ENCODE measurements at regions not wholly inside any gene's neighbourhood (a gene's known extent, or its start where the extent isn't known, plus 50 kb on each side); places are given as distances from the start of the nearest gene placed in this dataset.

DNA sequence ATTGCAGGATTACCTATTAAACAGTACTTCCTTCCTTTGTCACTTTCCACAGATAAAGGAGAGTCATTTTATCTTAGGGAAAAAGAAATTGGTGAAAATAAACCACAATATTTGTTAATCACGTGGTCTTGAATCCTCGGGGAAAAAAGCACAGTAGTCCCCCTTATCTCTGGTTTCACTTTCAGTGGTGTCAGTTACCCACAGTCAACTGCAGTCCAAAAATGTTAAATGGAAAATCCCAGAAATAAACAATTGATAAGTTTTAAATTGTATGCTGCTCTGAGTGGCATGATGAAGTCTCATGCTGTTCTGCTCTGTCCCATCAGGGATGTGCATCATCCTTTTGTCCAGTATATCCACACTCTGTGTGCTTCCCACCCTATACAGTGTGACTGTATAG, 405.2 kb upstream of the MPDZ start:
- Histone ChIP-seq H3K4me3 (no peak overlapping the region), H3K36me3 (no peaks in the 10 kb centered on the region), H3K9me3 (peaks cover 0 to 4% (median 1%) of the 10 kb centered on the region in 4 donors), H3K27me3 (no peaks in the 10 kb centered on the region), H3K27ac (no peak overlapping the region), H3K4me1 (peaks cover 0 to 6% (median 5%) of the 10 kb centered on the region in 4 donors)
- 39 to 44% methylated on average over 2 of the region's 2 CpGs for WGBS, 2 donors
- no peak for TF ChIP-seq EP300 (IDR thresholded peaks at IDR 0.05)
- TF ChIP-seq POLR2AphosphoS5 (IDR thresholded peaks at IDR 0.05): no peak
- no peak for TF ChIP-seq POLR2A (IDR thresholded peaks at IDR 0.05)
- TF ChIP-seq, protein P1, sequence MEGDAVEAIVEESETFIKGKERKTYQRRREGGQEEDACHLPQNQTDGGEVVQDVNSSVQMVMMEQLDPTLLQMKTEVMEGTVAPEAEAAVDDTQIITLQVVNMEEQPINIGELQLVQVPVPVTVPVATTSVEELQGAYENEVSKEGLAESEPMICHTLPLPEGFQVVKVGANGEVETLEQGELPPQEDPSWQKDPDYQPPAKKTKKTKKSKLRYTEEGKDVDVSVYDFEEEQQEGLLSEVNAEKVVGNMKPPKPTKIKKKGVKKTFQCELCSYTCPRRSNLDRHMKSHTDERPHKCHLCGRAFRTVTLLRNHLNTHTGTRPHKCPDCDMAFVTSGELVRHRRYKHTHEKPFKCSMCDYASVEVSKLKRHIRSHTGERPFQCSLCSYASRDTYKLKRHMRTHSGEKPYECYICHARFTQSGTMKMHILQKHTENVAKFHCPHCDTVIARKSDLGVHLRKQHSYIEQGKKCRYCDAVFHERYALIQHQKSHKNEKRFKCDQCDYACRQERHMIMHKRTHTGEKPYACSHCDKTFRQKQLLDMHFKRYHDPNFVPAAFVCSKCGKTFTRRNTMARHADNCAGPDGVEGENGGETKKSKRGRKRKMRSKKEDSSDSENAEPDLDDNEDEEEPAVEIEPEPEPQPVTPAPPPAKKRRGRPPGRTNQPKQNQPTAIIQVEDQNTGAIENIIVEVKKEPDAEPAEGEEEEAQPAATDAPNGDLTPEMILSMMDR (IDR thresholded peaks at IDR 0.05): no peak
- intact Hi-C loops (cut with DNase I): no loop called here
- no peak for DNase-seq

DNA sequence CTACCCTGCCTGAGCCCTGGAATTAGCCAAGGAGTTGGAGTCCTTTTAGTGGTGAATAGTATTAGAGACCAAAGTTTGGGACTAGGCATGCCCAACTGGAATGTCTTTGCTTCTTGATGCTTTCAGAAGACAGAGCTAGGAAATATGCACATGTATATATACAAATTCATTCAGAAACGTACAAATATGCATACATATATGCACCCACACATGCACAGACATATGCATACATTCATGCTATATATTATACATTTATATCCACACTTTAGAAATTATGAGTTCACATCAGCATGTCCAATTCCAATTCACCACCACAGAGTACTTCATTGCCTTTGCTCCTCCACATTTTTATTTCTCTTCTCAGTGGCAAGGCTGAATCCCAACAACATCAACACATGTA, 398.3 kb upstream of the MPDZ start:
- intact Hi-C loops (cut with DNase I): no loop called here
- Histone ChIP-seq H3K4me1 (no peaks in the 10 kb centered on the region), H3K4me3 (no peak overlapping the region), H3K27me3 (no peaks in the 10 kb centered on the region), H3K27ac (no peak overlapping the region), H3K36me3 (no peaks in the 10 kb centered on the region), H3K9me3 (peaks cover 0 to 4% (median 1%) of the 10 kb centered on the region in 4 donors)
- no peak for TF ChIP-seq EP300 (IDR thresholded peaks at IDR 0.05)
- TF ChIP-seq, protein P1 (IDR thresholded peaks at IDR 0.05): no peak
- TF ChIP-seq POLR2AphosphoS5 (IDR thresholded peaks at IDR 0.05): no peak
- no peak for DNase-seq
- WGBS, 2 donors: 8 to 35% methylated on average over 1 of the region's 1 CpG

DNA sequence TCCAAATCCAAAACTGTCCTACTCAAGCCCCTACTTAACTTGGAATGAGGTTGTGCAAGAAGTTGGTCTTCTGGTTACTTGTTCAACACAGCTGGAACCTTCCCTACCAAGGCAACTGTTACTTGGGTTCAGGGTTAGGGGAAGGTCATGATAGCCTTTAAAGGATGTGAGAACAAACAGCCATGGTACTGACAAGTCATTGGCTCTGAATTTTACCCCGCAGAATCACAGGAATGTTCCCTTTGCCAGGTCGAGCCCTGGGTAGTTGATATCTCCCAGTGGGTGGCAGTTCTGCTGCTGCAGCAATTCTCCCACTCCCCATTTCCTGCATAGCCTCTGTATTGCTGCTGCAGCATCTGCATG, 396.1 kb upstream of the MPDZ start:
- WGBS, 2 donors: 43 to 49% methylated on average over 2 of the region's 2 CpGs
- Histone ChIP-seq H3K4me1 (no peaks in the 10 kb centered on the region), H3K27ac (no peak overlapping the region), H3K4me3 (no peak overlapping the region), H3K36me3 (no peaks in the 10 kb centered on the region), H3K9me3 (peaks cover 0 to 4% (median 1%) of the 10 kb centered on the region in 4 donors), H3K27me3 (no peaks in the 10 kb centered on the region)
- intact Hi-C loops (cut with DNase I): no loop called here
- TF ChIP-seq POLR2AphosphoS5 (IDR thresholded peaks at IDR 0.05) (no peak), POLR2A (IDR thresholded peaks at IDR 0.05) (no peak), EP300 (IDR thresholded peaks at IDR 0.05) (no peak)
- TF ChIP-seq, protein P1 (IDR thresholded peaks at IDR 0.05): no peak
- DNase-seq: no peak

DNA sequence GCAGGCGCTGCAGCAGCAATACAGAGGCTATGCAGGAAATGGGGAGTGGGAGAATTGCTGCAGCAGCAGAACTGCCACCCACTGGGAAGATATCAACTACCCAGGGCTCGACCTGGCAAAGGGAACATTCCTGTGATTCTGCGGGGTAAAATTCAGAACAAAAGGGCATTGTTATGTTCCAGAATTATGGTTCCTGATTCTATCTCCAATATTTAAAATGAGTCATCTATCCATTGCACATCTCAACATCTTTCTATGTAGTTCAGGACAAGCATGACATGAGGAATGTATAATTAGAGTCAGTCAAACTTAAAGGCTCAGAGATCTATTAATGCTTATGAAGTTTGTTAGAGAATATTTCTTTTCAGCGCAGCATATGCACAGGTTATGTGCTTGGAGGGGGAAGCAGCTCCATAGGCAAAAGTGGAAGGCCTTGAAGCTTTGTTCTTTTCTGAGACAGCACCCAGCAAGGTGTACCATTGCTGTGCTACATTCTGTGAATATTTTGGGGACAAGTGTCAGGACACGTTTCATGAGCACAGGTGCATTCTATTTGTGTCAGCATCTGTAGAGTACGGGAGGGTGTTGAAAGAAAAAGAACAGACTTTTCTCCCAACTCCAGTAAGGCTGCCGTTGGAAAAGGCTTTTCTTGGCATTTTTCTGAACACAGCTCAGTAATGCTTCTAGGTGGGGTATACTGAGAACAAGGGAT, 395.6 kb upstream of the MPDZ start:
- H3K27ac ChIP-seq: no peak overlapping the region
- no peaks in the 10 kb centered on the region for H3K4me1 ChIP-seq
- H3K36me3 ChIP-seq: no peaks in the 10 kb centered on the region
- 67 to 79% methylated on average over 7 of the region's 7 CpGs for WGBS, 2 donors
- intact Hi-C loops (cut with DNase I): no loop called here
- no peaks in the 10 kb centered on the region for H3K9me3 ChIP-seq
- TF ChIP-seq POLR2AphosphoS5 (IDR thresholded peaks at IDR 0.05): no peak
- TF ChIP-seq, protein P1 (IDR thresholded peaks at IDR 0.05): no peak
- TF ChIP-seq EP300 (IDR thresholded peaks at IDR 0.05): no peak
- TF ChIP-seq POLR2A (IDR thresholded peaks at IDR 0.05): no peak
- no peak overlapping the region for H3K4me3 ChIP-seq
- no peak for DNase-seq
- H3K27me3 ChIP-seq: no peaks in the 10 kb centered on the region

DNA sequence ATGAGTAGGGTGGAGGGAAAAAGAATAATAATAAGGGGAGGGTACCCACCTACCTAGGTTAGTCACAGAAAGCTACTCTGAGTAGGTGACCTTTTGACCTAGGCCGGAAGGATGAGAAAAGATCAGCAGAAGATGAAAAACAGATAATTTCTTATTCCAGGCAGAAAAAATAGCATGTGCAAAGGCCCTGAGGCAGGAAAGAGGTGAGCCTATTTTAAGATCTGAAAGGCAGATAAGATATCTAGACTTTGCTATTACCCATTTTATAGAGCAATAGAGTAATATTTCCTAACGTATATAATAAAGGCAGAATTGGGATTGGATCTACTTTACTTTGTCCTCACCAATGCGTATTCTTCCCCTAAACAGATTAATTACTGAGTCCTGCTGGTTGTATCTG, 393.9 kb upstream of the MPDZ start:
- intact Hi-C loops (cut with DNase I): no loop called here
- no peak overlapping the region for H3K27ac ChIP-seq
- WGBS, 2 donors: 47 to 74% methylated on average over 3 of the region's 3 CpGs
- no peak for DNase-seq
- no peaks in the 10 kb centered on the region for H3K9me3 ChIP-seq
- TF ChIP-seq, protein P1 (IDR thresholded peaks at IDR 0.05): no peak
- TF ChIP-seq EP300 (IDR thresholded peaks at IDR 0.05): no peak
- no peak for TF ChIP-seq POLR2AphosphoS5 (IDR thresholded peaks at IDR 0.05)
- no peak for TF ChIP-seq POLR2A (IDR thresholded peaks at IDR 0.05)
- no peak overlapping the region for H3K4me3 ChIP-seq
- H3K27me3 ChIP-seq: no peaks in the 10 kb centered on the region
- H3K4me1 ChIP-seq: no peaks in the 10 kb centered on the region
- H3K36me3 ChIP-seq: no peaks in the 10 kb centered on the region

Data from sigmoid colon (tissue), 6 donors.